ENCODE measurements at regions not wholly inside any gene's neighbourhood (a gene's known extent, or its start where the extent isn't known, plus 50 kb on each side); places are given as distances from the start of the nearest gene placed in this dataset.

- peaks cover 5% of the 10 kb centered on the region for H3K9me3 Mint-ChIP-seq (ENCODE audit: unreplicated experiment)
- FAIRE-seq (no peak), DNase-seq (ENCODE audit: low read depth) (no peak)
- no peak overlapping the region for H3K4me3 ChIP-seq (ENCODE audit: insufficient read depth, low read depth, low read length)
- no peak for TF ChIP-seq CTCF (IDR thresholded peaks at IDR 0.05; ENCODE audit: insufficient read depth, low read depth, low read length)
- TF ChIP-seq EZH2 (IDR thresholded peaks at IDR 0.05; ENCODE audit: insufficient read depth, low read length), result no peak
- no peaks in the 10 kb centered on the region for H3K79me2 ChIP-seq (ENCODE audit: insufficient read depth, low read length)
- no peak overlapping the region for H2AFZ ChIP-seq (ENCODE audit: low read depth, low read length)
- no peak overlapping the region for H3K4me2 ChIP-seq (ENCODE audit: low read length)
- no peak overlapping the region for H3K4me3 Mint-ChIP-seq (ENCODE audit: unreplicated experiment)
- H3K27ac ChIP-seq (ENCODE audit: low read depth, low read length), result no peak overlapping the region
- H3K9ac ChIP-seq (ENCODE audit: low read length), result no peak overlapping the region
- H3K27ac Mint-ChIP-seq (ENCODE audit: unreplicated experiment), result no peak overlapping the region
- H3K4me1 ChIP-seq (ENCODE audit: insufficient read depth, low read length), result no peaks in the 10 kb centered on the region
- no peaks in the 10 kb centered on the region for H3K27me3 ChIP-seq (ENCODE audit: insufficient read depth, low read length)
- peaks cover 6% of the 10 kb centered on the region for H3K9me3 ChIP-seq (ENCODE audit: insufficient read depth, low read depth, low read length)
- H4K20me1 ChIP-seq (ENCODE audit: insufficient read depth, low read length), result no peaks in the 10 kb centered on the region
- no peaks in the 10 kb centered on the region for H3K27me3 Mint-ChIP-seq (ENCODE audit: low read depth, unreplicated experiment)
- no peaks in the 10 kb centered on the region for H3K36me3 Mint-ChIP-seq (ENCODE audit: low read depth, unreplicated experiment)
- H3K4me1 Mint-ChIP-seq (ENCODE audit: low read depth, unreplicated experiment), result peaks cover 9% of the 10 kb centered on the region
- no peaks in the 10 kb centered on the region for H3K36me3 ChIP-seq (ENCODE audit: insufficient read depth, low read length)
Measured at GRCh38 chr3:96488708-96489107, 325.7 kb upstream of the EPHA6 start.

DNA sequence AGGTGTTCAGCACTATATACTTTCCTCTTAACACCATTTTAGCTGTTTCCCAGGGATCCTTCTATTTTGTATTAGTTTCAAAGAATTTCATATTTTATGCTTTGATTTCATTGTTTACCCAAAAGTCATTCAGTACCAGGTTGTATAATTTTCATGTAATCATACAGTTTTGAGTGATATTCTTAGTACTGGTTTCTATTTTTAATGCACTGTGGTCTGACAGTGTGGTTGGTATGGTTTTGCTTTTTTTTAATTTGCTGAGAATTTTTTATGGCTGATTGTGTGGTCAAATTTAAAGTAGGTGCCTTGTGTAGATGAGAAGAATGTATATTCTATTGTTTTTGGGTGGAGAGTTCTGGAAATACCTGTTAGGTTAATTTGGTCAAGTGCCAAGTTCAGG lies 323.4 kb upstream of the EPHA6 start:
- peaks cover 5% of the 10 kb centered on the region for H3K9me3 Mint-ChIP-seq (ENCODE audit: unreplicated experiment)
- H3K27ac Mint-ChIP-seq (ENCODE audit: unreplicated experiment), result no peak overlapping the region
- H3K9me3 ChIP-seq (ENCODE audit: insufficient read depth, low read depth, low read length), result peaks cover 7% of the 10 kb centered on the region

More for the DNA sequence above, 323.4 kb upstream of the EPHA6 start:
- no peak overlapping the region for H2AFZ ChIP-seq (ENCODE audit: low read depth, low read length)
- H3K4me3 Mint-ChIP-seq (ENCODE audit: unreplicated experiment), result no peak overlapping the region
- no peaks in the 10 kb centered on the region for H3K36me3 Mint-ChIP-seq (ENCODE audit: low read depth, unreplicated experiment)
- no peaks in the 10 kb centered on the region for H3K4me1 ChIP-seq (ENCODE audit: insufficient read depth, low read length)
- no peaks in the 10 kb centered on the region for H3K36me3 ChIP-seq (ENCODE audit: insufficient read depth, low read length)
- no peaks in the 10 kb centered on the region for H3K79me2 ChIP-seq (ENCODE audit: insufficient read depth, low read length)
- TF ChIP-seq EZH2 (IDR thresholded peaks at IDR 0.05; ENCODE audit: insufficient read depth, low read length), result no peak
- TF ChIP-seq CTCF (IDR thresholded peaks at IDR 0.05; ENCODE audit: insufficient read depth, low read depth, low read length), result no peak
- no peak overlapping the region for H3K4me3 ChIP-seq (ENCODE audit: insufficient read depth, low read depth, low read length)
- no peaks in the 10 kb centered on the region for H3K27me3 Mint-ChIP-seq (ENCODE audit: low read depth, unreplicated experiment)
- no peak overlapping the region for H3K4me2 ChIP-seq (ENCODE audit: low read length)
- H3K27ac ChIP-seq (ENCODE audit: low read depth, low read length), result no peak overlapping the region
- peaks cover 6% of the 10 kb centered on the region for H3K4me1 Mint-ChIP-seq (ENCODE audit: low read depth, unreplicated experiment)
- no peak overlapping the region for H3K9ac ChIP-seq (ENCODE audit: low read length)
- DNase-seq (ENCODE audit: low read depth), result no peak
- no peaks in the 10 kb centered on the region for H4K20me1 ChIP-seq (ENCODE audit: insufficient read depth, low read length)
- H3K27me3 ChIP-seq (ENCODE audit: insufficient read depth, low read length), result no peaks in the 10 kb centered on the region
- FAIRE-seq, result no peak

All from astrocyte (in vitro differentiated cells and primary cell).